Common myeloid progenitor, CD34-positive (primary cell): ENCODE measurements at regions not wholly inside any gene's neighbourhood (a gene's known extent, or its start where the extent isn't known, plus 50 kb on each side); places are given as distances from the start of the nearest gene placed in this dataset.

ENCODE experiments used
- CTCF ChIA-PET: fragments of 350-600 bp; sonication (Branson Sonifier 250); formaldehyde crosslinking; loops from one replicate; lab custom pipeline; 2021; ENCODE audit warnings: antibody characterized with exemption; lab: Charles Lee
- POLR2A ChIA-PET: fragments of 350-600 bp; sonication (Branson Sonifier 250); formaldehyde crosslinking; loops from one replicate; lab custom pipeline; 2021; ENCODE audit warnings: antibody characterized with exemption; lab: Charles Lee
- DNase-seq, 3 donors: peaks; one replicate each; pipeline versions ENCODE4 v3.0.0 to v3.0.0-alpha.2; 2013
- H3K27ac ChIP-seq, 2 experiments: 1 replicate in 1 of 2; 2 replicates in 1 of 2; pipeline ENCODE4 v1.7.0; 2013; ENCODE audit warnings: inconsistent platforms in 2 of 2, low read length in 2 of 2, mild to moderate bottlenecking in 2 of 2, low read depth in 1 of 2, moderate library complexity in 1 of 2; ENCODE audit not compliant: severe bottlenecking in 2 of 2, insufficient read depth in 1 of 2, poor library complexity in 1 of 2
- H3K27me3 ChIP-seq, 5 experiments: replicated peaks in 2 of 5; 1 replicate in 3 of 5; 2 replicates in 2 of 5; pipeline versions ENCODE4 v1.6.1 to v1.7.0; 2013; ENCODE audit warnings: low read length in 4 of 5, mild to moderate bottlenecking in 2 of 5, moderate library complexity in 2 of 5, inconsistent platforms in 1 of 5; ENCODE audit not compliant: insufficient read depth in 5 of 5, control insufficient read depth in 4 of 5
- H3K36me3 ChIP-seq, 4 experiments: 1 replicate in 2 of 4; 2 replicates in 2 of 4; pipeline versions ENCODE4 v1.6.1 to v1.7.0; 2013; ENCODE audit warnings: low read length in 3 of 4, control low read depth in 1 of 4, mild to moderate bottlenecking in 1 of 4; ENCODE audit not compliant: control insufficient read depth in 4 of 4, insufficient read depth in 4 of 4
- H3K4me1 ChIP-seq, 4 experiments: 1 replicate in 3 of 4; 2 replicates in 1 of 4; pipeline versions ENCODE4 v1.6.1 to v1.7.1; 2013; ENCODE audit warnings: low read length in 3 of 4, mild to moderate bottlenecking in 3 of 4, control low read depth in 1 of 4, inconsistent platforms in 1 of 4, moderate library complexity in 1 of 4; ENCODE audit not compliant: control insufficient read depth in 4 of 4, insufficient read depth in 4 of 4; ENCODE audit errors: control extremely low read depth in 1 of 4
- H3K4me3 ChIP-seq, 7 experiments: 1 replicate in 4 of 7; 2 replicates in 3 of 7; pipeline versions ENCODE4 v1.5.1 to v1.7.0; 2013; ENCODE audit warnings: mild to moderate bottlenecking in 7 of 7, low read length in 6 of 7, moderate library complexity in 6 of 7, inconsistent platforms in 2 of 7, low read depth in 2 of 7, control low read depth in 1 of 7; ENCODE audit not compliant: insufficient read depth in 4 of 7, control insufficient read depth in 1 of 7; ENCODE audit errors: extremely low read depth in 1 of 7
- H3K9me3 ChIP-seq, 5 experiments: 1 replicate in 4 of 5; 2 replicates in 1 of 5; pipeline versions ENCODE4 v1.6.1 to v1.7.1; 2013; ENCODE audit warnings: low read length in 4 of 5, mild to moderate bottlenecking in 2 of 5, inconsistent platforms in 1 of 5, low read depth in 1 of 5, moderate library complexity in 1 of 5; ENCODE audit not compliant: control insufficient read depth in 4 of 5, insufficient read depth in 2 of 5; ENCODE audit errors: control extremely low read depth in 1 of 5
- whole genome bisulfite sequencing: methylation state at CpG from one replicate; pipeline ENCODE4 v1.1.5; 2013; ENCODE audit not compliant: insufficient coverage; 5-methylcytosine and 5-hydroxymethylcytosine counted together

DNA sequence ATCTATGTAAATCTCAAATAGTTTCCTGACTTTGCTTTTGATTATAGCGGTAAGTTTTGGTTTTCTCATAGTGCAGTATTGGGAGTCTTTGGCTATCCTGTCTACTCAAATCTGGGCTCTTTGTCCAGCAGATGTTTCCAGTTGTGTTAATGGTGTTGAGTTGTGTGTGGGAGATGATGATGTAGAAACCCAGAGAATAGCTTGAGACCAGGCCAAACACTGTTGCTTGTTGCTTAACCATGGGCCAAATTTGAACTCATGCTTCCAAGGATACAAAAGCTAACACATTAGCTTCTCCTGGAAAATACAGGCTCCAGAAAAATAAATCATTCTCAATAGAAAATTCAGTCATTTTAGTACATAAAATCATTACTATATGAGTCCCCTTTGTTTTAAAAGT, 82.6 kb upstream of the GYPA start:
- no peaks in the 10 kb centered on the region for H3K9me3 ChIP-seq
- CTCF ChIA-PET, result no interaction called here
- no peak overlapping the region for H3K27ac ChIP-seq
- peaks cover 0 to 2% (median 0%) of the 10 kb centered on the region in 5 experiments for H3K27me3 ChIP-seq
- H3K36me3 ChIP-seq, result no peaks in the 10 kb centered on the region
- H3K4me1 ChIP-seq, result no peaks in the 10 kb centered on the region
- POLR2A ChIA-PET, result no interaction called here
- WGBS, result no CpG with 5 or more reads among the region's 1 CpG
- no peak for DNase-seq
- H3K4me3 ChIP-seq, result no peak overlapping the region

DNA sequence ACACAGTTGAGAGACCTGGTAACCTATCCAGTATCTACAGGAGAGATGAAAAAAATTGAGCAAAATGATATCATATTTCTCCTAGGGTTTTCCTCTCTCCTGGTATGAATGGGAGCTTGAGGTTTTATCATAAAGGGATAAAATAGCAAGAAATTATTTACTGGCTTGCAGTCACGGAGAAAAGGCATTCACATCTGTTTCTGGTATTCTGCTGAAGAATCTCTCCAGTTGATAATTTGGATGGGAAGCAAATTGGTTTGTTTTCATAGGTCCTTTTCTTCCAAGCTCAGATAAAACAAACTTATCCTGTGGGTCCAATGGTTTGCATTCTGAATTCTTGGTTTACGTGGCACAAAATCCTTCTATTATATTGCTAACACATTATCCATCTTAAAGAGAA, 83.1 kb upstream of the GYPA start:
- ChIA-PET POLR2A (no interaction called here), CTCF (no interaction called here)
- H3K36me3 ChIP-seq, result no peaks in the 10 kb centered on the region
- H3K27me3 ChIP-seq, result peaks cover 0 to 2% (median 0%) of the 10 kb centered on the region in 5 experiments
- no peak overlapping the region for H3K4me3 ChIP-seq
- no peaks in the 10 kb centered on the region for H3K9me3 ChIP-seq
- H3K4me1 ChIP-seq, result no peaks in the 10 kb centered on the region
- no CpG with 5 or more reads among the region's 2 CpGs for WGBS
- no peak for DNase-seq
- no peak overlapping the region for H3K27ac ChIP-seq

DNA sequence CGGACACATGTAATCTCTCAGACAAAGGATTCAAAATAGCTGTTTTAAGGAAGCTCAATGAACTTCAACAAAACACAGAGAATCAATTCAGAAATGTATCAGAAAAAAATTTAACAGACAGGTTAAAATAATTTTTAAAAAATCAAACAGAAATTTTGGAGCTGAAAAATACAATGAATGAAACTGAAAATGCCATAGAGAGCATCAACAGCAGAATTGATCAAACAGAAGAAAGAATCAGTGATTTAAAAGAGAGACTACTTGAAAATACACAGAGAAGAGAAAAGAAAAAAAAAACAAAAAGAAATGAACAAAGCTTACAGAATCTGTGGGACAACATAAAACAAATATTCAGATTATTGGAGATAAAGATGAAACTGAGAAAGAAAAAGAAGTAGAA, 118.8 kb upstream of the GYPA start:
- Histone ChIP-seq H3K4me3 (no peak overlapping the region), H3K27me3 (no peaks in the 10 kb centered on the region), H3K36me3 (no peaks in the 10 kb centered on the region), H3K27ac (no peak overlapping the region), H3K9me3 (peaks cover 0 to 8% (median 0%) of the 10 kb centered on the region in 5 experiments), H3K4me1 (no peaks in the 10 kb centered on the region)
- POLR2A ChIA-PET, result no interaction called here
- CTCF ChIA-PET, result no interaction called here
- DNase-seq, result no peak
- WGBS, result no CpG with 5 or more reads among the region's 1 CpG

DNA sequence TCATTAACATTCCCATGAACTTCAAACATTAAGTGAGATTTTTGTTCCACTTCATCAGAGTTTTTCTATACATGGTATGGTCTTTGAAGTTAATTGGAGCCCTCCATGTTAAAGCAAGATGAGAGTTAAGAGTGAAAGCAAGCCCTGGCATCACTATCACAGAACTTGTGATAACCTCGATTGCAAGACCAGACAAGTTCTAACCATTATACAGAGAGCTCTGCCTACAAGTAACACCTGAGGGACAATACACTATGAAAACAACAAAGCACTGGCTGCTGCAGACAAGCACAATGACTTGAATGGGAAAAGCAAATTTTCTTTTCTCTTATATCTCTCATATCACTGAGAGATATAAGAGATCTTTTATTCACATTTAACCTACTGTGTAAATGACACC, 126.6 kb upstream of the GYPA start:
- no peaks in the 10 kb centered on the region for H3K4me1 ChIP-seq
- no peak overlapping the region for H3K27ac ChIP-seq
- no peaks in the 10 kb centered on the region for H3K9me3 ChIP-seq
- WGBS, result no CpG with 5 or more reads among the region's 1 CpG
- no peaks in the 10 kb centered on the region for H3K27me3 ChIP-seq
- ChIA-PET POLR2A (no interaction called here), CTCF (no interaction called here)
- H3K36me3 ChIP-seq, result no peaks in the 10 kb centered on the region
- no peak for DNase-seq
- H3K4me3 ChIP-seq, result no peak overlapping the region

DNA sequence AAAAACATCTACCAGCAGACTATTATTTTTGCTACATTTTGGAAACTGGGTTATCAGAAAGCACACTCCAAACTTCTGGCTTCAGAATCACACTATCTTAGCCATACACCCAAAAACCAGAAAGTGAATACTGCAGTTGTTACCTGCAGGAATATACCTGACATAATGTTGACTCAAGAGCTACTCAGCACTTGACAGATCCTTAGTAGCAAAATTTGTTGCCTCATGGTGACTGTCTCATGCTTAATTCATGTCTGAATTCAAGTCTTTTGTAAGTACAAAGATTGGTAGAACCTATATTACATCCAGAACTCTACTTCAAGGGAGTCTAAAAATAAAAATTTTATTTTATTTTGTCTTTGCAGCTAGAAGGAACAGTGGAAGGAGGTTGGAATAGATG, 140.2 kb upstream of the GYPA start:
- ChIA-PET POLR2A (no interaction called here), CTCF (no interaction called here)
- no peak overlapping the region for H3K27ac ChIP-seq
- no peaks in the 10 kb centered on the region for H3K4me1 ChIP-seq
- H3K27me3 ChIP-seq, result no peaks in the 10 kb centered on the region
- H3K4me3 ChIP-seq, result no peak overlapping the region
- no peaks in the 10 kb centered on the region for H3K36me3 ChIP-seq
- no peak for DNase-seq
- H3K9me3 ChIP-seq, result peaks cover 0 to 1% (median 0%) of the 10 kb centered on the region in 5 experiments

DNA sequence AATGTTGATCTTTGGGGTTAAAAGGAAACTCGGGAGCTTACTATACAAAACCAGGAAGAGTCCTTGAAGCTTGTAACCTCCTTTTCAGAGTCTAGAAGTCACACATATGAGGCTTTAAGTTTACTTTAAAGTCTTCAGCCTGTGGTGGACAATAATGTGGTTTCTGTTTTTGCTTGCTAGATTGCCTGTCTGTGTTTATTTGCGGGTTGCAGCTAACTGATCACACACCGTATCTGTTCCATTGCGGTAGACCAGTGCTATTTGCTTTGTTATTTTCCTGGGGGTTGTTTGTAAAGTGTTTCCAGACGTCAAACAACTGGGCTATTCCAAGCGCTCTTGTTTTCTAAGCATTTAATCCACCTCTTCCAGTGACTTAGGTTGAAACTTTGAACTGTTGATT, 143.0 kb upstream of the GYPA start:
- H3K4me3 ChIP-seq, result no peak overlapping the region
- POLR2A ChIA-PET, result no interaction called here
- WGBS, result 100% methylated on average over 2 of the region's 6 CpGs
- no peaks in the 10 kb centered on the region for H3K27me3 ChIP-seq
- no peaks in the 10 kb centered on the region for H3K9me3 ChIP-seq
- DNase-seq, result no peak
- H3K27ac ChIP-seq, result no peak overlapping the region
- H3K4me1 ChIP-seq, result peaks cover 0 to 2% (median 0%) of the 10 kb centered on the region in 4 experiments
- H3K36me3 ChIP-seq, result no peaks in the 10 kb centered on the region
- CTCF ChIA-PET, result no interaction called here

DNA sequence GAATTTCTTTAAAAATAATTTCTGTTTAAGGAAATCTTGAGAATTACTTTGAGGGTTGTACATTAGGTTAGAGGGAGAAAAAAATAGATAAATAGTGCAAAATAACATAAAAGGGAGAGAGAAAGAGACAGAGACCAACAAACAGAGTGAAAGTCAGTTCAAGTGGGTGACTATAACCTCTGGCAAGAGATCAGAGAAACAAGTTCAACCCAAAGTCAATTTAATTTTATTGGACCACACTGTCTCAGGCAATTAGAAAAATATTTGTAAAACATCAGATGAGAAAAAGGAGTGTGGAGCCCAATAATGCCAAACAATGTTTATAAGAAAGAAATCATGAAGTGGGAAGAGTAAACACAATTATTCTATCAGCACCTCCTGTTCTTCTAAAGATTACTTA, 143.5 kb upstream of the GYPA start:
- Histone ChIP-seq H3K27me3 (no peaks in the 10 kb centered on the region), H3K36me3 (no peaks in the 10 kb centered on the region), H3K4me1 (peaks cover 0 to 2% (median 0%) of the 10 kb centered on the region in 4 experiments), H3K27ac (no peak overlapping the region), H3K4me3 (no peak overlapping the region), H3K9me3 (no peaks in the 10 kb centered on the region)
- POLR2A ChIA-PET, result no interaction called here
- no peak for DNase-seq
- CTCF ChIA-PET, result no interaction called here
